Endothelial cell (in vitro differentiated cells): ENCODE measurements at regions not wholly inside any gene's neighbourhood (a gene's known extent, or its start where the extent isn't known, plus 50 kb on each side); places are given as distances from the start of the nearest gene placed in this dataset.

Experiments used
- DNase-seq: peaks from one replicate; pipeline ENCODE4 v3.0.0; 2021; ENCODE audit warnings: low spot score
- H3K27ac Mint-ChIP-seq: one replicate; pipeline ENCODE4 v1.8.0; 2021; ENCODE audit warnings: mixed read lengths, inconsistent platforms; ENCODE audit not compliant: unreplicated experiment
- H3K27me3 Mint-ChIP-seq: one replicate; pipeline ENCODE4 v1.8.0; 2021; ENCODE audit warnings: mild to moderate bottlenecking, moderate library complexity, mixed read lengths, inconsistent platforms; ENCODE audit not compliant: unreplicated experiment
- H3K36me3 Mint-ChIP-seq: one replicate; pipeline ENCODE4 v1.8.0; 2021; ENCODE audit warnings: mild to moderate bottlenecking, low read depth, mixed read lengths, inconsistent platforms; ENCODE audit not compliant: unreplicated experiment
- H3K4me1 Mint-ChIP-seq: one replicate; pipeline ENCODE4 v1.8.0; 2021; ENCODE audit warnings: mild to moderate bottlenecking, mixed read lengths, inconsistent platforms; ENCODE audit not compliant: unreplicated experiment
- H3K4me3 Mint-ChIP-seq: one replicate; pipeline ENCODE4 v1.8.0; 2021; ENCODE audit warnings: mild to moderate bottlenecking, mixed read lengths, inconsistent platforms; ENCODE audit not compliant: unreplicated experiment
- H3K9me3 Mint-ChIP-seq: one replicate; pipeline ENCODE4 v1.8.0; 2021; ENCODE audit warnings: mixed read lengths, inconsistent platforms; ENCODE audit not compliant: unreplicated experiment
- CTCF ChIP-seq: fragments of 200-600 bp; sonication (generic); IDR thresholded peaks from one replicate; pipeline ENCODE4 v1.5.0; 2021; ENCODE audit warnings: antibody characterized with exemption; ENCODE audit not compliant: unreplicated experiment

- DNase-seq, result peak; percentile 75
- Mint-ChIP-seq H3K27ac (peak overlapping the region; percentile 78), H3K36me3 (no peaks in the 10 kb centered on the region), H3K4me3 (no peak overlapping the region), H3K27me3 (no peaks in the 10 kb centered on the region), H3K4me1 (no peaks in the 10 kb centered on the region), H3K9me3 (no peaks in the 10 kb centered on the region)
- peak; percentile 89 for TF ChIP-seq CTCF
Observed at GRCh38 chr1:99180343-99180808, 83.9 kb upstream of the PLPPR4 start.

GRCh38 chr1:99180915-99181314 lies 83.4 kb upstream of the PLPPR4 start:
- Mint-ChIP-seq H3K36me3 (no peaks in the 10 kb centered on the region), H3K4me3 (no peak overlapping the region)
- DNase-seq, result no peak

GRCh38 chr1:99181892-99182291 lies 82.4 kb upstream of the PLPPR4 start:
- H3K4me3 Mint-ChIP-seq, result no peak overlapping the region
- no peaks in the 10 kb centered on the region for H3K9me3 Mint-ChIP-seq
- TF ChIP-seq CTCF, result no peak
- no peak for DNase-seq
- no peak overlapping the region for H3K27ac Mint-ChIP-seq
- H3K36me3 Mint-ChIP-seq, result no peaks in the 10 kb centered on the region
- no peaks in the 10 kb centered on the region for H3K27me3 Mint-ChIP-seq
- no peaks in the 10 kb centered on the region for H3K4me1 Mint-ChIP-seq

More at GRCh38 chr1:99180915-99181314, 83.4 kb upstream of the PLPPR4 start:
- Mint-ChIP-seq H3K27me3 (no peaks in the 10 kb centered on the region), H3K9me3 (no peaks in the 10 kb centered on the region), H3K27ac (peak overlapping the region; percentile 67), H3K4me1 (no peaks in the 10 kb centered on the region)
- TF ChIP-seq CTCF, result no peak

- Mint-ChIP-seq H3K4me3 (no peak overlapping the region), H3K36me3 (no peaks in the 10 kb centered on the region), H3K4me1 (no peaks in the 10 kb centered on the region), H3K27me3 (no peaks in the 10 kb centered on the region), H3K9me3 (no peaks in the 10 kb centered on the region), H3K27ac (no peak overlapping the region)
- no peak for DNase-seq
- TF ChIP-seq CTCF, result no peak
Observed at GRCh38 chr1:99185196-99185595, 79.1 kb upstream of the PLPPR4 start.

- TF ChIP-seq CTCF, result no peak
- no peak for DNase-seq
- Mint-ChIP-seq H3K27me3 (no peaks in the 10 kb centered on the region), H3K9me3 (no peaks in the 10 kb centered on the region), H3K4me1 (no peaks in the 10 kb centered on the region), H3K4me3 (no peak overlapping the region), H3K27ac (no peak overlapping the region), H3K36me3 (no peaks in the 10 kb centered on the region)
Observed at GRCh38 chr1:99193431-99193830, 70.9 kb upstream of the PLPPR4 start.
